ENCODE measurements at regions not wholly inside any gene's neighbourhood (a gene's known extent, or its start where the extent isn't known, plus 50 kb on each side); places are given as distances from the start of the nearest gene placed in this dataset.

- no peak for DNase-seq
These were observed 649.4 kb upstream of the MGMT start for GRCh38 chr10:128817636-128818035.

- DNase-seq: no peak
These were observed 646.4 kb upstream of the MGMT start for GRCh38 chr10:128820663-128821062.

- DNase-seq: no peak
These were observed 643.8 kb upstream of the MGMT start for GRCh38 chr10:128823201-128823600.

DNA sequence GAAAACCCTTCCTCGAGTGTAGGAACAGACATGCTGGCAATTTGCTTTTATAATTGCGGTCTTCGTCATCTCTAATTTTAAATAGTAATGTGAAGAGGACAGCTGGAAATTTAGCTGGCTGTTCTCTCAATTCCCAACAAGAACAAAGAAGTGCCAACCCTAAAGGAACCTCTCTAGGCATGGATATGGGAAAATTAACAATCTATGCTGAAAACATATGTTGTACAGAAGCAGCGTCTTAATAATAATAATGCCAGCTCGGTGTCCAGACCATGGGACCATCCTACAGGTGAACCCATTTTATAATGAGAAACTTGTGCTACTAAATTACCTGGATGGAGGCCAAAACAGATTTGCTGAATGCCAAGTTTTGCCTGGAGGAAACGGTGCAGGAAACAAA lies 641.4 kb upstream of the MGMT start:
- no peak for DNase-seq

- no peak for DNase-seq
These were observed 633.4 kb upstream of the MGMT start for GRCh38 chr10:128833671-128834070.

- no peak for DNase-seq
These were observed 631.7 kb upstream of the MGMT start for GRCh38 chr10:128835361-128835760.

DNA sequence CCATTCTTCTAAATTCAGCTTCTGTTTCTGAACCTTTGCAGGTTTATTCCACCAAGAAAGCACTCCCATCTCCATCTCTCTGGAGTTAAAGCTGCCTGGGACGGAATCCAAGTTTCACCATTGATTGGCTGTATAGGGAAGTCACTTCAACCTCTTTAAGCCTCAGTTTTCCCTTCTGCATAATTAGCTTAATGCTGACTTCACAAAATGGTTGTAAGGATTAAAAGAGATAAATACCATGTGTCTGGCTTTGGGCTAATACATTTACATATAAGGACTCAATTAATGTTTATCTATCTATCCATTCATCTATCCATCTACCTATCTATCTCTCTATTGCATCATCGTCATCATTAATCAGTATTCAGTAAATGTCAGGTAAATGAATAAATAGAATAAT lies 629.6 kb upstream of the MGMT start:
- DNase-seq: no peak

DNA sequence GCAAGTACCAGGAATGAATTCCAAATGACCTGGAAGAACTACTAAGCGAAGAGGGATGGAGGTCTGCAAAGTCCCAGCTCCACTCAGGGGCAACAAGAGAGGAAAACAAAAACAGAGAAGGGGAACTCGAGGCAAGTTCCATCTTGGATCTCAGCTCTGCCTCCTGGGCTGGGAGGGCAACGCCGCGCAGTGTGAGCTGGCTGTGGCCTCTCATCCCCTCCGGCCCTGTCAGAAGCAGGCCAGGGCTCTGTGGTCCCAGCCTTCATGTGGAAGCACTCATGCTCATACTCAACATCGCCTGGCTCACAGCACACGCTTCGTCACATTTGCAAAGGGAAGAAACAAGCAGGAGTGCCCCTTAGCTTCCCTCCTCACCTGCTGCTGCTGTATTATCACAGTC lies 627.9 kb upstream of the MGMT start:
- DNase-seq: no peak

- DNase-seq: no peak
These were observed 627.3 kb upstream of the MGMT start for GRCh38 chr10:128839701-128840100.

DNA sequence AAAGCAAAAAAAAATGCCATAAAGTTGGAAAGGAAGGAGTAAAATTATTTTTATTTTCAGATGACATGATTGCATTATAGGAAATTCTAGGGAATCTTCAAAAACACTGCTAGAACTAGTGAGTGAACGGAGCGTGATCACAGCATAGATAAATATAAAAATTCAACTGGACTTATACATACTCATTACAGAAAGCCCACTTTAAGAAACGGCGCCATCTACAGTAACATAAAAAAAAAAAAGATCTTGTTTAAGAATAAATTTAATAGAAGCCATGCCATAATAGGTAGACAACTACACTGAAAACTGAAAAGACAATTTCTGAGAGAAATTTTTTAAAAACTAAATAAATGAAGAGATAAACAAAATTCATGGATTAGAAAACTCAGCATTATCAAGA lies 623.1 kb upstream of the MGMT start:
- no peak for DNase-seq

DNA sequence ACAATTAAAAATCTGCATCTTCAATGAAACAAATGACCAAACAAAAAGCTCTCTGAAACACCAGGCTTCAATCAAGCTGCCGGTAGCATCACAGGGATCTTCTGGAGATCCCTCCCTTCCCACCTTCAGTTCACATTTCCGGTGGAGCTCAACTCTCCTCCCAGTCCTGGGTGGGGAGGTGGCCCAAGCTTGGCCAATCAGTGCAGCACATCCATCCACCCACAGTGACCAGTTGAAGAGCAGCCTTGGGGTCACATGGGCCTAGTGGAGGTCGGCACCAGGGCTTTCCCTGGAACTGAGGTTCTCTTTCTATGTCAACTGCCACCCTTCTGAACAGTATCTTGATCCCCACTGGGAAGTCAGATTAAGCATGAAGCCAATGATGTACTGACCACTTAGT lies 620.1 kb upstream of the MGMT start:
- DNase-seq: no peak

DNA sequence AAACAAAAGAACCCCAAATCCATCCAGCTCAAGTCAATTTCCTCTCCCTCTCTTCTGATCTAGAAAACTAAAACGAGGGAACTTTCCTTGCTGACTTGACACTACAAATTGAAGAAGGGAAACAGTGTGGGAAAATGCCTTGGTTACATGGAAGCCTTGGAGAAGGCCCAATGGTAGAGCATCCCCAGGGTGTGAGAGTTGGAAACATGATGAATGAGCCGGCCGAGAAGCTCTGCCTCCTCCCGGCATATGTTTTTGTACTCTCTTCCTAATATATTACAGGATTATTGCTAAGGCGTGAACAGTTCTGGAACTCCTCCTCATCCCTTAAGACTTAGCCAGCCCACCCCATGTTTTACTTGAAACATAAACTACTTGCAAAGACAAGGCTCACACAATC lies 618.2 kb upstream of the MGMT start:
- no peak for DNase-seq

- DNase-seq: no peak
These were observed 616.4 kb upstream of the MGMT start for GRCh38 chr10:128850647-128851046.

DNA sequence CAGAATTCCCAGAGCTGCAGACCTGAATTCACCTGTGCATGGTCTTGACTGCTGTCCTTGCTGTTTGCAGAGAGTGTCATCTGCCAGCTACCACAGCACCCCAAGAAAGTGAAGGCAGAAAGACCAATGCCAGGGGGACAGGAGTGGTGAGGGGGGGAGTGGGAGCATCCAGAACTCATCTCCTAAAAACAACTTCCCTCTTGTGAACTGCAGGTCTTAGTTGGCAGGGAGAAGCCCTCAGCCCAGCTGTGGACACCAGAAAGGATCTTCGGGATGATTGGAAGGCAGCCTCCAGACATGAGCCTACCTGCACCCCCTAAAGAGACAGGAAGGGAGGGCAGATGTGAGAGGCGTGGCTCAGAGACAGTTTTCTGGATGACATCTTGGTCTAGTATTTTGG lies 615.8 kb upstream of the MGMT start:
- no peak for DNase-seq

DNA sequence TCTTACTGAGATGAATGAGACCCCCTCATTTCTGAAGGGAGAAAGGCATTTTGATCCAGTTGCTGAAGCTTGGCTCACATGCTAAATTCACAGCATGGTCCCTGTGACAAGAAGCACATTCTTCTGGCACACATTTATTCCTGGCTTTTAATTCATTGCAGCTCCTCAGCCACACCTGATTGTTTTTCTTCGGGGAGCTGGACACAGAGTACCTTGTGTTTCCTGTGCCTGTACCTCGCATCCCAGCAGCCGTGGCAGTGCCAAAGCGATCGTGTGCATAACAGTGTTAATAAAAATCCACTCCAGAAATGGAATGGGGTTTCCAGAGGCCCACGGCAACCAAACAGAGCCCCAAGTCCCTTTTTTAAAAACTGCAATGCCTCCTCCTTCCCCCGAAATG lies 615.3 kb upstream of the MGMT start:
- no peak for DNase-seq

DNA sequence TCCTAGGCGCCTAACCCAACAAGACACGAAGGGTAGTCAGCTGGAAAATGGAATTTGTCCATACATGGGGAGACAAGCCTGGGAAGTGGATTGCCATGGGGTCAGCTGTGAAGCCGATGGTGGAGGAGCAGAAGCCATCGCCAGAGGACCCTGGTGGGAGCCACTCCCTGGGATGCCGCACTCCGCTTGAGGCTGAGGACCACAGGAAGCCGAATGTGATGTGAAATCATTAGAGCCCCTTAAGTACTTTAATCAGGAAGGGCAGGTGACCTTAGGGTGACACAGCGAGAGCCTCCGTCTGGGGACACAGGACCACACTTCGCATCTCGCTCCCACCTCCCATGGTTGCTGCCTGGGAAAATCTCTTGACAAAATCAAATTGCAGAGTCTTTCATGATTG lies 614.6 kb upstream of the MGMT start:
- no peak for DNase-seq

DNA sequence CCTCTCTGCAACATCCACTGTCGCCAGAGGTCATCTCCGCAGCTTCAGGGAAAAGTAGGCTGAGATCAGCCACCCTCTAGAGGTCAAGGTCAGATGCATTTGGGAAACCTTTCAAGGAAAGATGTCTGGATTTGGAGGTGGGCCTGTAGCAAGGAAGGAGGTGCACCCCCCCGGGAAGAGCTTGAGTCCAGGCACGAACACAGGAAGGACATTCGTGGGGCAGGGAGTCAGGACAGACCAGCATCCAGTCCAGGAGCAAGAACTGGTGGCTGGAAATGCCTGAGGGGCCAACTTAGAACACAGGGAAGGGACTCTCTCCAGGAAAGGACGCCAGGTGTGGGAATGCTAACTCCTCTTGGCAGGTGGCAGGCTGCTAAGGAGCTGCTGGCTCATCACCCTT lies 614.1 kb upstream of the MGMT start:
- no peak for DNase-seq

DNA sequence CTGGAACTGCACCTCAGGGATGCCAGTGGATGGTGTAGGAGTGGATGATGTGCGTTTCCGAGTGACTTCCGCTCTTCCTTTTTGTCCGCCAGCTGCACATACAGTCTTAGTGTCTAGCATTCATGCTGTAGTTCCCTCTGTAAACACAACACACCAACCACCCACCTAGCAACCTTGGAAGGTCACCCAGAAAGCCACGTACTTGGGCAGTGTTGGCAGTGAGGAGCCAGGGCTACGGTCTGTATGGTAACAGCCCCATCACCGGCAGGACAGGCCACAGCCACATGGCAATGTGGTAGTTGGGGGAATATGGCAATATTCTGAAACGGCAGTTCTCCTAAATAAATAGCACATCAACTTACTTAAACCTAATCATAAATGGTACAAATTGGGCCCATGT lies 613.5 kb upstream of the MGMT start:
- no peak for DNase-seq

DNA sequence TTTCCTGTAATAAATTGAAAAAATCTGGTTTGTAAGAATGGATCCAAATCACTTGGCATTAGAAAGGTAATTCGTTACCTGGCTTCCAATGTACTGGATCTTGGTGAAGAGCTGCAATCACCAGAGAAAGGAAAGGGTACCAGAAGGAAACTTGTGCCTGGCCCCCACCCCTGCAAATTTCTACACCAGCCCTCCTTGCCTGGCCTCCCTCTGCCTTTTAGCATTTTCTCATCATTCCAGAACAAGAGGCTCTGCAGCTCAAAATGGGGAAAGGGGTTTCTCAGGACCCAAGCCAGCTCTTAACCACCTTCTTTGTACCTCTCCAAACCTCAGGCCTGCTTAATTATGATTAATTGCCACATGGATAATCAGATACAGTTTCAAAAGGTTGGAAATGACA lies 612.8 kb upstream of the MGMT start:
- no peak for DNase-seq

DNA sequence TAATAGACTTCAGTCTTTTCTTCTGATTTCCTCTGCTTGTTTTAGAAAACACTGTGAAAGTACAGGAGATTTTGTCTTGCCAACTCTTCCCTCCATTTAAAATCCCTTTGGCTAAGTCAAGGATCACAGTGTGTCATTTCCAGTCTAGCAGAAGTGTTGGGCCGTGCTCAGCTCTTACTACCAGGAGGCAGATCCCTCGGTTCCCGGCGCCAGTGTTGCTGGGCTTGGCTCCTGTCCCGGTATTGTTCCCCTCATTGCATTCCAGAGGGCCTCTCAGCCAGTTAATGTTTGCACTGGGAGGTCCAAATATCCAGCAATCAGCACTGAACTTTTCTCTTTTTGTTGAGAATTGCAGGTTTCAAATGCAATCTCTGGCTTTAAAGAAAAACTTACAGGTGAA lies 612.1 kb upstream of the MGMT start:
- peak; percentile 55 for DNase-seq

GRCh38 chr10:128855618-128856428 lies 611.2 kb upstream of the MGMT start:
- DNase-seq: no peak

- no peak for DNase-seq
These were observed 607.2 kb upstream of the MGMT start for GRCh38 chr10:128859738-128860386.

DNA sequence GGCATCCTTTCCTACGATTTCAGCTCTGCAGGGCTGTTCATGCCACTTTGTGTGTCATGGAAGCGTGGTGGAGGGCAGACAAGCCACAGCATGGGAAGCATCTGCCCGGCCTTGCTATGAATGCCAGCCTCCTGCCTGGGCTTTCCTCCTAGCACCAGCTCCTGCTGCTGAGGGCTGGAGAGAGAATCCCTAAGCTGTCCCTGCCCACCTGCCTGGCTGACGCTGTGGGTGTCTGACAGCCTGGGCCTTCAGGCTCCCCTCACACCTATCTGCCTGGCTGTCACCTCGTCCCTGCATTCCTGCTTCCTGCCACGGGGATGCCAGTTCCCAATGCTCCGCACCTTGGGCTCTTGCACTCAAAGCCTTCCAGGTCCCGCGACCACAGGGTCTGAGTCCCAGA lies 606.5 kb upstream of the MGMT start:
- DNase-seq: no peak

Data from occipital lobe (tissue), 1 donor.